SK-N-SH treated with all-trans-retinoic acid at 6 μM for 48 hours (cell line): ENCODE measurements at regions not wholly inside any gene's neighbourhood (a gene's known extent, or its start where the extent isn't known, plus 50 kb on each side); places are given as distances from the start of the nearest gene placed in this dataset.

Experiments
- ATAC-seq: fragments of 200-7000 bp; cut with Tn5 transposase; 3 replicates; pipeline ENCODE4 v1.9.1; 2020; ENCODE audit warnings: mild to moderate bottlenecking, moderate library complexity
- ARNTL ChIP-seq: fragments of 450-650 bp; formaldehyde crosslinking; IDR thresholded peaks from 2 replicates; pipeline ENCODE4 v1.5.0; 2020; ENCODE audit warnings: low read depth, mild to moderate bottlenecking, moderate library complexity, borderline replicate concordance
- BACH2 ChIP-seq: fragments of 250-450 bp; sonication (Bioruptor Pico); IDR thresholded peaks from 2 replicates; pipeline ENCODE4 v1.9.0; 2021; ENCODE audit warnings: mild to moderate bottlenecking, borderline replicate concordance
- ESRRG ChIP-seq: fragments of 250-450 bp; sonication (Bioruptor Pico); IDR thresholded peaks from 2 replicates; pipeline ENCODE4 v1.6.1; 2021; ENCODE audit warnings: mild to moderate bottlenecking
- GLIS3 ChIP-seq: fragments of 250-450 bp; sonication (Bioruptor Pico); IDR thresholded peaks from 2 replicates; pipeline ENCODE4 v1.5.0; 2020; ENCODE audit warnings: mild to moderate bottlenecking, moderate library complexity
- OSR1 ChIP-seq: fragments of 250-450 bp; sonication (Bioruptor Pico); IDR thresholded peaks from 2 replicates; pipeline ENCODE4 v1.8.0; 2022; ENCODE audit warnings: moderate library complexity, mild to moderate bottlenecking, inconsistent platforms
- PPARA ChIP-seq: fragments of 250-450 bp; sonication (Bioruptor Pico); IDR thresholded peaks from 2 replicates; pipeline ENCODE4 v1.5.0; 2020; ENCODE audit warnings: mild to moderate bottlenecking, borderline replicate concordance
- TCF4 ChIP-seq: fragments of 250-450 bp; sonication (Bioruptor Pico); IDR thresholded peaks from 2 replicates; pipeline ENCODE4 v1.8.0; 2021; ENCODE audit warnings: mild to moderate bottlenecking, moderate library complexity, borderline replicate concordance
- TOX ChIP-seq: fragments of 250-450 bp; sonication (Bioruptor Pico); IDR thresholded peaks from 2 replicates; pipeline ENCODE4 v1.8.0; 2021; ENCODE audit warnings: mild to moderate bottlenecking, moderate library complexity, borderline replicate concordance
- ZFP3 ChIP-seq: fragments of 250-450 bp; sonication (Bioruptor Pico); IDR thresholded peaks from 2 replicates; pipeline ENCODE4 v1.5.0; 2020; ENCODE audit warnings: mild to moderate bottlenecking, moderate library complexity
- ZFP30 ChIP-seq: fragments of 450-650 bp; formaldehyde crosslinking; IDR thresholded peaks from 2 replicates; pipeline ENCODE4 v1.5.0; 2022; ENCODE audit warnings: mild to moderate bottlenecking, moderate library complexity
- ZNF565 ChIP-seq: fragments of 450-650 bp; formaldehyde crosslinking; conservative IDR thresholded peaks from 2 replicates; pipeline ENCODE4 v1.5.0; 2020; ENCODE audit warnings: low read depth, mild to moderate bottlenecking, moderate library complexity
- ZNF70 ChIP-seq: fragments of 450-650 bp; formaldehyde crosslinking; IDR thresholded peaks from 2 replicates; pipeline ENCODE4 v1.5.0; 2020; ENCODE audit warnings: mild to moderate bottlenecking, moderate library complexity
- TF ChIP-seq, protein P1 (sequence below): fragments of 250-450 bp; sonication (Bioruptor Pico); IDR thresholded peaks from 2 replicates; pipeline ENCODE4 v1.5.1; 2021; ENCODE audit warnings: mild to moderate bottlenecking, moderate library complexity
- TF ChIP-seq, protein P2 (sequence below): fragments of 250-450 bp; sonication (Bioruptor Pico); IDR thresholded peaks from 2 replicates; pipeline ENCODE4 v1.5.1; 2020; ENCODE audit warnings: low read depth, mild to moderate bottlenecking, moderate library complexity
- TF ChIP-seq, protein P3 (sequence below): fragments of 250-450 bp; sonication (Bioruptor Pico); IDR thresholded peaks from 2 replicates; pipeline ENCODE4 v1.8.0; 2021; ENCODE audit warnings: low read depth, mild to moderate bottlenecking, moderate library complexity, borderline replicate concordance
- TF ChIP-seq, protein P4 (sequence below): fragments of 250-450 bp; sonication (Bioruptor Pico); IDR thresholded peaks from 2 replicates; pipeline ENCODE4 v1.8.0; 2020; ENCODE audit warnings: mild to moderate bottlenecking, moderate library complexity, borderline replicate concordance
- TF ChIP-seq, protein P5 (sequence below): fragments of 250-450 bp; sonication (Bioruptor Pico); IDR thresholded peaks from 2 replicates; pipeline ENCODE4 v1.5.0; 2020; ENCODE audit warnings: mild to moderate bottlenecking, moderate library complexity

DNA sequence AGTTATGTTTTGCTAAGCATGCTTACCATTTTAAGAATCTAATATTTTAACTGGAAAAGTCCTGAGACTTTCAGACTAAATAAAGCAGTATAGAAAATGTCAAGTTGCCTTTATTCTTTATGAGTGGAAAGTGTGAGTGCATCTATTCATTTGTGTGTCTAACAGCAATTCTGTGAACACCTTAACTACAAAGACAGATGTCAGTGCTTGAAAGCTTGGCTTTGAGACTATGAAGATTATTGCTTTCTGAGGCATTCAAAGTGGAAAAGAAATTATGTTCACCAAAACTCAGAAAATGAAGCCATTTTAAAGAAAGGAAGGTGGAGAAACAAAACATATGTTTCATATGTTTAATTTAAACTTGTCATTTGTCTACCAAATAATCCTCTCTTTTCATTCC, 294.5 kb upstream of the SEMA3C start:
- TF ChIP-seq PPARA (no peak), ZFP30 (CRISPR knock-in tag) (no peak), ESRRG (CRISPR knock-in tag) (no peak), OSR1 (CRISPR knock-in tag) (no peak), ZNF70 (CRISPR knock-in tag) (no peak), ZFP3 (CRISPR knock-in tag) (no peak), GLIS3 (no peak), ARNTL (CRISPR knock-in tag) (no peak)
- TF ChIP-seq, protein P1, sequence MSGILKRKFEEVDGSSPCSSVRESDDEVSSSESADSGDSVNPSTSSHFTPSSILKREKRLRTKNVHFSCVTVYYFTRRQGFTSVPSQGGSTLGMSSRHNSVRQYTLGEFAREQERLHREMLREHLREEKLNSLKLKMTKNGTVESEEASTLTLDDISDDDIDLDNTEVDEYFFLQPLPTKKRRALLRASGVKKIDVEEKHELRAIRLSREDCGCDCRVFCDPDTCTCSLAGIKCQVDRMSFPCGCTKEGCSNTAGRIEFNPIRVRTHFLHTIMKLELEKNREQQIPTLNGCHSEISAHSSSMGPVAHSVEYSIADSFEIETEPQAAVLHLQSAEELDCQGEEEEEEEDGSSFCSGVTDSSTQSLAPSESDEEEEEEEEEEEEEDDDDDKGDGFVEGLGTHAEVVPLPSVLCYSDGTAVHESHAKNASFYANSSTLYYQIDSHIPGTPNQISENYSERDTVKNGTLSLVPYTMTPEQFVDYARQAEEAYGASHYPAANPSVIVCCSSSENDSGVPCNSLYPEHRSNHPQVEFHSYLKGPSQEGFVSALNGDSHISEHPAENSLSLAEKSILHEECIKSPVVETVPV (CRISPR knock-in tag): no peak
- TF ChIP-seq, protein P2, sequence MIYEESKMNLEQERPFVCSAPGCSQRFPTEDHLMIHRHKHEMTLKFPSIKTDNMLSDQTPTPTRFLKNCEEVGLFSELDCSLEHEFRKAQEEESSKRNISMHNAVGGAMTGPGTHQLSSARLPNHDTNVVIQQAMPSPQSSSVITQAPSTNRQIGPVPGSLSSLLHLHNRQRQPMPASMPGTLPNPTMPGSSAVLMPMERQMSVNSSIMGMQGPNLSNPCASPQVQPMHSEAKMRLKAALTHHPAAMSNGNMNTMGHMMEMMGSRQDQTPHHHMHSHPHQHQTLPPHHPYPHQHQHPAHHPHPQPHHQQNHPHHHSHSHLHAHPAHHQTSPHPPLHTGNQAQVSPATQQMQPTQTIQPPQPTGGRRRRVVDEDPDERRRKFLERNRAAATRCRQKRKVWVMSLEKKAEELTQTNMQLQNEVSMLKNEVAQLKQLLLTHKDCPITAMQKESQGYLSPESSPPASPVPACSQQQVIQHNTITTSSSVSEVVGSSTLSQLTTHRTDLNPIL: no peak
- TF ChIP-seq, protein P3, sequence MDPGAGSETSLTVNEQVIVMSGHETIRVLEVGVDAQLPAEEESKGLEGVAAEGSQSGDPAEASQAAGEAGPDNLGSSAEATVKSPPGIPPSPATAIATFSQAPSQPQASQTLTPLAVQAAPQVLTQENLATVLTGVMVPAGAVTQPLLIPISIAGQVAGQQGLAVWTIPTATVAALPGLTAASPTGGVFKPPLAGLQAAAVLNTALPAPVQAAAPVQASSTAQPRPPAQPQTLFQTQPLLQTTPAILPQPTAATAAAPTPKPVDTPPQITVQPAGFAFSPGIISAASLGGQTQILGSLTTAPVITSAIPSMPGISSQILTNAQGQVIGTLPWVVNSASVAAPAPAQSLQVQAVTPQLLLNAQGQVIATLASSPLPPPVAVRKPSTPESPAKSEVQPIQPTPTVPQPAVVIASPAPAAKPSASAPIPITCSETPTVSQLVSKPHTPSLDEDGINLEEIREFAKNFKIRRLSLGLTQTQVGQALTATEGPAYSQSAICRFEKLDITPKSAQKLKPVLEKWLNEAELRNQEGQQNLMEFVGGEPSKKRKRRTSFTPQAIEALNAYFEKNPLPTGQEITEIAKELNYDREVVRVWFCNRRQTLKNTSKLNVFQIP (CRISPR knock-in tag): no peak
- TF ChIP-seq, protein P4, sequence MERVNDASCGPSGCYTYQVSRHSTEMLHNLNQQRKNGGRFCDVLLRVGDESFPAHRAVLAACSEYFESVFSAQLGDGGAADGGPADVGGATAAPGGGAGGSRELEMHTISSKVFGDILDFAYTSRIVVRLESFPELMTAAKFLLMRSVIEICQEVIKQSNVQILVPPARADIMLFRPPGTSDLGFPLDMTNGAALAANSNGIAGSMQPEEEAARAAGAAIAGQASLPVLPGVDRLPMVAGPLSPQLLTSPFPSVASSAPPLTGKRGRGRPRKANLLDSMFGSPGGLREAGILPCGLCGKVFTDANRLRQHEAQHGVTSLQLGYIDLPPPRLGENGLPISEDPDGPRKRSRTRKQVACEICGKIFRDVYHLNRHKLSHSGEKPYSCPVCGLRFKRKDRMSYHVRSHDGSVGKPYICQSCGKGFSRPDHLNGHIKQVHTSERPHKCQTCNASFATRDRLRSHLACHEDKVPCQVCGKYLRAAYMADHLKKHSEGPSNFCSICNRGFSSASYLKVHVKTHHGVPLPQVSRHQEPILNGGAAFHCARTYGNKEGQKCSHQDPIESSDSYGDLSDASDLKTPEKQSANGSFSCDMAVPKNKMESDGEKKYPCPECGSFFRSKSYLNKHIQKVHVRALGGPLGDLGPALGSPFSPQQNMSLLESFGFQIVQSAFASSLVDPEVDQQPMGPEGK (CRISPR knock-in tag): no peak
- TF ChIP-seq, all 23 proteins: peak for 0
- ATAC-seq: no peak

DNA sequence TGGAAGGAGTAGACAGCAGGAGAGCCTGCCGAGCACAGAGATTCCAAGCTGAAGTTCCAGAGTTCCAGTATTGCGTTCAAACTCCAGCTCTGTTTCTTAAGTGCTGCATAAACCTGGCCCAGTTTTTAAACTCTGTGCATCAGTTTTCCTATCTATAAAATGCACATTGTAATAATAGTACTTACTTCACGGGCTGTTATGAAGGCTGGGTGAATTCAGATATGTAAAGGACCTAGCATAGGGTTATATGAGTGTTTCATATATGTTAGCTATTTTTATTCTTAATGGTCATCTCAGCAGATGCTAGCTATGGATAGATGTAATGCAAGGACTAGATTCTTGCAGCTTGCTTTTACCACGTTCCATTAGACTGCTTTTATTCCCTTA, 293.1 kb upstream of the SEMA3C start:
- ATAC-seq: no peak; the same call in 2 of the 3 replicates
- TF ChIP-seq, protein P3 (CRISPR knock-in tag): no peak
- TF ChIP-seq, protein P5, sequence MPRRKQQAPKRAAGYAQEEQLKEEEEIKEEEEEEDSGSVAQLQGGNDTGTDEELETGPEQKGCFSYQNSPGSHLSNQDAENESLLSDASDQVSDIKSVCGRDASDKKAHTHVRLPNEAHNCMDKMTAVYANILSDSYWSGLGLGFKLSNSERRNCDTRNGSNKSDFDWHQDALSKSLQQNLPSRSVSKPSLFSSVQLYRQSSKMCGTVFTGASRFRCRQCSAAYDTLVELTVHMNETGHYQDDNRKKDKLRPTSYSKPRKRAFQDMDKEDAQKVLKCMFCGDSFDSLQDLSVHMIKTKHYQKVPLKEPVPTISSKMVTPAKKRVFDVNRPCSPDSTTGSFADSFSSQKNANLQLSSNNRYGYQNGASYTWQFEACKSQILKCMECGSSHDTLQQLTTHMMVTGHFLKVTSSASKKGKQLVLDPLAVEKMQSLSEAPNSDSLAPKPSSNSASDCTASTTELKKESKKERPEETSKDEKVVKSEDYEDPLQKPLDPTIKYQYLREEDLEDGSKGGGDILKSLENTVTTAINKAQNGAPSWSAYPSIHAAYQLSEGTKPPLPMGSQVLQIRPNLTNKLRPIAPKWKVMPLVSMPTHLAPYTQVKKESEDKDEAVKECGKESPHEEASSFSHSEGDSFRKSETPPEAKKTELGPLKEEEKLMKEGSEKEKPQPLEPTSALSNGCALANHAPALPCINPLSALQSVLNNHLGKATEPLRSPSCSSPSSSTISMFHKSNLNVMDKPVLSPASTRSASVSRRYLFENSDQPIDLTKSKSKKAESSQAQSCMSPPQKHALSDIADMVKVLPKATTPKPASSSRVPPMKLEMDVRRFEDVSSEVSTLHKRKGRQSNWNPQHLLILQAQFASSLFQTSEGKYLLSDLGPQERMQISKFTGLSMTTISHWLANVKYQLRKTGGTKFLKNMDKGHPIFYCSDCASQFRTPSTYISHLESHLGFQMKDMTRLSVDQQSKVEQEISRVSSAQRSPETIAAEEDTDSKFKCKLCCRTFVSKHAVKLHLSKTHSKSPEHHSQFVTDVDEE (CRISPR knock-in tag): no peak
- TF ChIP-seq, protein P2: no peak
- TF ChIP-seq ESRRG (CRISPR knock-in tag) (no peak), OSR1 (CRISPR knock-in tag) (no peak)
- TF ChIP-seq, all 23 proteins: peak for 0

DNA sequence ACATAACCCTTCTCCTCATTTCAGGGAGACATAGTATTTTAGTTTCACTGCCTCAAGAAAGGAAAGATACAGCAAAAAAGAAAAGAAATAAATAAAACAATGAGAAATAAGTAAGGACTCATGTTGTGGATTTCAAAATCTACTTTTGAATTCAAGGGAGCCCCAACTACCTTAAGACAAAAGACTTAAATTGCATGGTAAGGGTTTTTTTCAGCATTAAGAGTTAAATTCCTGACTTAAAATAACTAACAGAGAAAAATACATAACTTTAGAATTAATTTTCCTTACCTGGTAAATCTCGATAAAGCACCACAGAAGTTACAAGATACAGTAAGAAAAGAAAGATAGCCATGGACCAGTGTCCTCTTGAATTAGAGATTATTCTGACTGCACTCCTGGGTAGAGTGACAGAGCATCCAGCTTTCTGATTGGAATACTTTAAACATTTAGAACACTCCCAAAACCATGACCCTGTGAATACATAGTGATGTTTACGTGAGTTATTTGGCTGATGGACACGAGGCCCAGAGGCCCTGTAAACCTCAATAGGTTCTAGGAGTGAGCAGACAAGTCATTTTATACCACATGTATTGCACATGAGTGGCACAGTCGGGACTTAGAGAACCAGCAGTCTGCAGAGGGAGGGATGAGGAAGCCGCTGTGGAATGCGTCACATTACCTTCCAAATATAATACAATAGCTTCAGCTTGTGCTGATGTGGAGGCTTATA, 292.5 kb upstream of the SEMA3C start:
- peak; percentile 79 for ATAC-seq
- no peak for TF ChIP-seq TOX (CRISPR knock-in tag)
- TF ChIP-seq ZNF565 (CRISPR knock-in tag): no peak
- TF ChIP-seq, protein P5 (CRISPR knock-in tag): no peak
- no peak for TF ChIP-seq ZNF70 (CRISPR knock-in tag)
- TF ChIP-seq, protein P1 (CRISPR knock-in tag): no peak
- no peak for TF ChIP-seq TCF4 (CRISPR knock-in tag)
- TF ChIP-seq BACH2: no peak
